Cardiac muscle cell (in vitro differentiated cells and primary cell): ENCODE measurements at regions not wholly inside any gene's neighbourhood (a gene's known extent, or its start where the extent isn't known, plus 50 kb on each side); places are given as distances from the start of the nearest gene placed in this dataset.
"Not testable (repeated sequence)": the region's sequence is repeated elsewhere in the genome, so short reads cannot be mapped to it uniquely, and the experiment has no call there.

Experiments used
- DNase-seq, 2 donors: peaks; one replicate each; pipeline versions ENCODE4 v3.0.0 to v3.0.0-alpha.2; 2010 to 2017; ENCODE audit warnings: low read depth in 1 of 2, low spot score in 1 of 2
- H3K27ac ChIP-seq: fragments of 200-600 bp; sonication (generic); 2 replicates; pipeline ENCODE4 v1.5.1; 2016
- H3K27me3 ChIP-seq: fragments of 200-600 bp; sonication (generic); 2 replicates; pipeline ENCODE4 v1.6.0; 2016; ENCODE audit warnings: control low read depth
- H3K36me3 ChIP-seq: fragments of 200-600 bp; sonication (generic); 2 replicates; pipeline ENCODE4 v1.5.1; 2016; ENCODE audit warnings: control low read depth
- H3K4me1 ChIP-seq: fragments of 200-600 bp; sonication (generic); 2 replicates; pipeline ENCODE4 v1.8.1; 2017; ENCODE audit warnings: low read depth, mild to moderate bottlenecking, mixed run types
- H3K4me3 ChIP-seq: fragments of 200-600 bp; sonication (generic); 2 replicates; pipeline ENCODE4 v1.5.1; 2016; ENCODE audit warnings: mild to moderate bottlenecking
- H3K9me3 ChIP-seq: fragments of 200-600 bp; sonication (generic); 2 replicates; pipeline ENCODE4 v1.5.1; 2017; ENCODE audit warnings: low read depth, mild to moderate bottlenecking, control low read depth
- TF ChIP-seq, protein P1 (sequence below): IDR thresholded peaks from 2 replicates; pipeline ENCODE4 v1.5.1; 2012; ENCODE audit warnings: low read depth, mild to moderate bottlenecking, low read length

DNA sequence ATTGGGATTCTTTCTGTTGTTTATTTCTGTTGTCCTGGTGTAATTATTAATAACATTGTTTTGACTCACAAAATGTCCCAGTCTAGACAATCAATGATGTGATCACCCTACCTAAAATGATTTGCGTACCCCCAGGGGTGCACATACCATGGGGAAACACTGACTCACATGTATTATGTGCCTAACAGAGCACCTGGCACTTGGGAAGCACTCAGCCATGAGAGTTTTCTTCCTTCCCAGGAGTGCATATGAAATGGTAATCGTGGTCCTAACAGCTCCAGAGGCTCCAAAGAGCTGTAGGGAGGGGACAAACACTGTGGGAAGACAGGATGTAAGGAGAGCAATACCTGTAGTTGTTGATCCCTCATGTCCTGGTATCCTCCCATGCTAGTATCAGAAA, 187.8 kb upstream of the ERBB4 start:
- Histone ChIP-seq H3K27ac (no peak overlapping the region), H3K4me3 (no peak overlapping the region), H3K4me1 (no peaks in the 10 kb centered on the region), H3K9me3 (no peaks in the 10 kb centered on the region), H3K36me3 (no peaks in the 10 kb centered on the region), H3K27me3 (no peaks in the 10 kb centered on the region)
- TF ChIP-seq, protein P1, sequence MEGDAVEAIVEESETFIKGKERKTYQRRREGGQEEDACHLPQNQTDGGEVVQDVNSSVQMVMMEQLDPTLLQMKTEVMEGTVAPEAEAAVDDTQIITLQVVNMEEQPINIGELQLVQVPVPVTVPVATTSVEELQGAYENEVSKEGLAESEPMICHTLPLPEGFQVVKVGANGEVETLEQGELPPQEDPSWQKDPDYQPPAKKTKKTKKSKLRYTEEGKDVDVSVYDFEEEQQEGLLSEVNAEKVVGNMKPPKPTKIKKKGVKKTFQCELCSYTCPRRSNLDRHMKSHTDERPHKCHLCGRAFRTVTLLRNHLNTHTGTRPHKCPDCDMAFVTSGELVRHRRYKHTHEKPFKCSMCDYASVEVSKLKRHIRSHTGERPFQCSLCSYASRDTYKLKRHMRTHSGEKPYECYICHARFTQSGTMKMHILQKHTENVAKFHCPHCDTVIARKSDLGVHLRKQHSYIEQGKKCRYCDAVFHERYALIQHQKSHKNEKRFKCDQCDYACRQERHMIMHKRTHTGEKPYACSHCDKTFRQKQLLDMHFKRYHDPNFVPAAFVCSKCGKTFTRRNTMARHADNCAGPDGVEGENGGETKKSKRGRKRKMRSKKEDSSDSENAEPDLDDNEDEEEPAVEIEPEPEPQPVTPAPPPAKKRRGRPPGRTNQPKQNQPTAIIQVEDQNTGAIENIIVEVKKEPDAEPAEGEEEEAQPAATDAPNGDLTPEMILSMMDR = no peak
- no peak for DNase-seq

- Histone ChIP-seq H3K9me3 (no peaks in the 10 kb centered on the region), H3K27ac (no peak overlapping the region), H3K4me3 (no peak overlapping the region), H3K4me1 (no peaks in the 10 kb centered on the region), H3K36me3 (no peaks in the 10 kb centered on the region), H3K27me3 (no peaks in the 10 kb centered on the region)
- TF ChIP-seq, protein P1 = no peak
- DNase-seq = no peak
Observed at GRCh38 chr2:212725180-212725579, 186.6 kb upstream of the ERBB4 start.

GRCh38 chr2:212723226-212723625, 184.6 kb upstream of the ERBB4 start:
- Histone ChIP-seq H3K4me3 (no peak overlapping the region), H3K4me1 (no peaks in the 10 kb centered on the region), H3K9me3 (no peaks in the 10 kb centered on the region), H3K27ac (no peak overlapping the region), H3K36me3 (no peaks in the 10 kb centered on the region), H3K27me3 (no peaks in the 10 kb centered on the region)
- TF ChIP-seq, protein P1 = no peak
- DNase-seq = no peak

DNA sequence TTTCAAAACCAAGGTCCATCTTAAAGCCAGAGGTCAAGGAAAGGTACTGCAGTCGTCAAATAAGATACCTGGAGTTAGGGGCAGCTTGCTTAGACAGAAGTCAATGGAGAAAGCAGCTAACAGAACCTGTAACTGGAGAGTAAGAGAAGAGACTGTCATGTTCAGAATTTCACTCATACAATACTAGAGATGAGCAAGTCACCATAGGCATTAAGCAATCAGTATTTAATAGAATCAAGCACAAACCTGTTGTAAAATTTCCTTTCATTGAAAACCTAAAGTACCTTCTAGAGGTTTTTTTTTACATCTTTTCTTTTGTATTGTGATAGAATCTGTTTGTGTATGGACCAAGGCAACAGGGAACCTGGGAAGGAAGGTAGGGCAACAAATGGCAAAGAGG, 183.4 kb upstream of the ERBB4 start:
- Histone ChIP-seq H3K9me3 (no peaks in the 10 kb centered on the region), H3K4me1 (no peaks in the 10 kb centered on the region), H3K27me3 (no peaks in the 10 kb centered on the region), H3K36me3 (no peaks in the 10 kb centered on the region), H3K27ac (no peak overlapping the region), H3K4me3 (no peak overlapping the region)
- DNase-seq = no peak
- TF ChIP-seq, protein P1 = no peak

GRCh38 chr2:212721026-212721451, 182.4 kb upstream of the ERBB4 start:
- H3K27ac ChIP-seq = no peak overlapping the region
- H3K9me3 ChIP-seq = no peaks in the 10 kb centered on the region
- no peak overlapping the region for H3K4me3 ChIP-seq
- no peaks in the 10 kb centered on the region for H3K4me1 ChIP-seq
- no peaks in the 10 kb centered on the region for H3K27me3 ChIP-seq
- TF ChIP-seq, protein P1 = no peak
- DNase-seq = no peak
- H3K36me3 ChIP-seq = no peaks in the 10 kb centered on the region

DNA sequence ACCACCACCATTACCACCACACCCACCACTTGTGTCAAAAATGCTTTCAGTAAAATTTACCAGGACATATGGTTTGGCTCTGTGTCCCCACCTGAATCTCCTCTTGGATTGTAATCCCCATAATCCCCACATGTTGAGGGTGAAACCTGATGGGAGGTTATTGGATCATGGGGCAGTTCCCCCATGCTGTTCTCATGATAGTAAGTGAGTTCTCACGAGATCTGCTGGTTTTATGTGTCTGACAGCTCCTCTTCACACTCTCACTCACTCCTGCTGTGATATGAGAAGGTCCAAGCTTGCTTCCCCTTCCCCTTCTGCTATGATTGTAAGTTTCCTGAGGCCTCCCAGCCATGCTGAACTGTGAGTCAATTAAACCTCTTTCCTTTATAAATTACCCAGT, 176.8 kb upstream of the ERBB4 start:
- H3K27me3 ChIP-seq, H3K36me3 ChIP-seq, H3K4me3 ChIP-seq, H3K9me3 ChIP-seq, H3K27ac ChIP-seq, DNase-seq: not testable (repeated sequence)
- H3K4me1 ChIP-seq = peaks cover 16% of the 10 kb centered on the region
